ENCODE measurements at regions not wholly inside any gene's neighbourhood (a gene's known extent, or its start where the extent isn't known, plus 50 kb on each side); places are given as distances from the start of the nearest gene placed in this dataset.

DNA sequence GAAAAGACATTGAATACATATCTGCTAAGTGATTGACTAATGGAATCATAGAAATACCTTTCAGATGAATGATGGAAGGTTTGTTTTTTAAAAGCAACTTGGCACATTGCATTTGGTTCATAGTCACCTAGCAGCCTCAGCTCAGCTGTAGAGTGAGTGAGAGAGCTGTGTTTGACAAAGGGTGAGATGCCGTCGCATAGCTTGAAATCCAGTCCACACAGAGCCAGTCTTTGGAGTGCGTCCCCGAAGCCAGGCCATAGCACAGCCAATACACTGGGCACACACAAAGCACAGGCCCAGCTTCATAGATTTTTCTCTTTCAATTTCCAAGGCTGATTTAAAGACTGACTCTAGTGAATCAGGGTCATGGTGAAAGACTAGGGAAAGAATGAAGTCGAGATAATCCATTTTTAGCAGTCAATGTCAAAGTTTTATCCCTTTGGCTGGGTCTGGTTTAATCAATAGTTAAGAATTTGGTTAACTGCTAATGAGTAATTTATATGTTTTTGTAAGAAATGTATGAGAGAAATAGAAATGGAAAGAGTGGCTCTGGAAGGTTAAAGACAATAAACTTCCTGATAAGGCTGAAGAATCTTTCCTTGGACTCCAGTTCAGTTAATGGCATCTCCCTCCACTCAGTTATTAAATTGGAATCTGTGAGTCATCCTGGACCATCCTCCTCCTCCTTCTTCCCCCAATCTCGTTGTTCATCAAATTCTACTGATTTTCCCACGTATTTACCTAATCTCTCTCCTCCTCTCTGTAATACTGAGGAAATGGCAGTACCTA, 101.2 kb upstream of the IRF2BP2 start:
- DNase-seq, result peak; percentile 60

GRCh38 chr1:234710381-234710780, 100.4 kb upstream of the IRF2BP2 start:
- DNase-seq, result no peak

DNA sequence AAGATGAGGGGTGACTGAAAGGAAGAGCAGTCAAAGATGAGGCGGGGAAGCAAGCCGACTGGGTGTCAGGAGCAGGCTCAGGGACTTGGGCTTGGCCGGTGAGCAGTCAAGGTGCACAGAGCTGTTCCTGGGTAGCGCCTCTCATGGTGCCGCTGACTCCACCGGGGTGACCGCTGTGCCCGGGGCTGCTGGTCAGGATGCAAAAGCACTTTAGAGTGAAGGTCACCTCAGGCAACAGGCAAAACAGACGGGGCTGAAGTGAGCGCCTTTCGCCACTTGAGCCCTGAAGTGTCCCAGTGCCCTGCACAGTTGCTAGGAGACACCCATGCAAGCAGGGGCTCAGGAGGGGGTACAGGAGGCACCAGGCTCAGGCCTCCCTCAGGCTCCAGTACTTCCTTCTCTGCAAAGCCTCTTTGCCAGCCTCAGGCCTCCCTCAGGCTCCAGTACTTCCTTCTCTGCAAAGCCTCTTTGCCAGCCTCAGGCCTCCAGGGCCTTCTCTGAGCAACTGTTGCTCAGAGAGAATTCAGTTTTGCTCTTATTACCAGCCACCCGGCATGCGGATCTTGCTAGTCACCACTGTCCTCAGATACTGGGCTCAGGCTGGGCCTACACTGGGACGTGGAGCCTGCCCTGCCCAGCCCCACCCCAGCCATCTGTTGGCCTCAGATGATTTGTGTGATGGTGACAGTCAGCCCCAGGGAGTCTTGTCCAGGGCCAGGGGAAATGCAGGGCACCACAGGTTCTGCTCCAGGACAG, 99.7 kb upstream of the IRF2BP2 start:
- no peak for DNase-seq

DNA sequence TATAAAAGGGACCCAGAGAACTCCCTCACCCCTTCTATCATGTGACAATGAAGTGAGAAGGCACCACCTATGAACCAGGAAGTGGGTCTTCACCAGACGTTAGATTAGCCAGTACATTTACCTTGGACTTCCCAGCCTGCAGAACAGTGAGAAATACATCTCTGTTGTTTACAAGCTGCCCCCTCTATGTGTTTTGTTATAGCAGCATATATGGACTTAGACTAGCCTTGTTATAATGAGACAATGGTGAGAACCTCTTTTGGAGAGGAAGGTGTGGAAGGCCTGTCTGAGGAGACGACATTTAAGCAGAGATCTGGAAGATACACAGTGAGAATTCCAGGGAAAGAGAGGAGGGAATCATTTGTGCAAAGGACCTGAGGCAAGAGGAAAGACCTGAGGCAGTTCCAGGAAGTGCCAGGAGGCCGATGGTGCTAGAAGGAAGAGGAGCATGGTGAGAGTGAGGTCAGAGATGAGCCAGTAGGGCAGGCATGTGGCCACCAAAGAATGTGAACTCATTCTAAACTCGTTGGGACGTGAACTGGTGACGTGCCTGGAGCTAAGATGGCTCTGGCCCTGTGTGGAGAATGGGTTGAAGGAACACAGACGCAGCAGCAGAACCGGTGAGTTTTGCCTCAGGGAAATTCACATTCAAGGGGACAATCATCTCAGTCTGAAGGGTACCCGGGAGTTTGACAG, 98.9 kb upstream of the IRF2BP2 start:
- no peak for DNase-seq

- DNase-seq, result peak; percentile 75
These were observed 97.7 kb upstream of the IRF2BP2 start for GRCh38 chr1:234707641-234708040.

- no peak for DNase-seq
These were observed 97.0 kb upstream of the IRF2BP2 start for GRCh38 chr1:234706931-234707330.

DNA sequence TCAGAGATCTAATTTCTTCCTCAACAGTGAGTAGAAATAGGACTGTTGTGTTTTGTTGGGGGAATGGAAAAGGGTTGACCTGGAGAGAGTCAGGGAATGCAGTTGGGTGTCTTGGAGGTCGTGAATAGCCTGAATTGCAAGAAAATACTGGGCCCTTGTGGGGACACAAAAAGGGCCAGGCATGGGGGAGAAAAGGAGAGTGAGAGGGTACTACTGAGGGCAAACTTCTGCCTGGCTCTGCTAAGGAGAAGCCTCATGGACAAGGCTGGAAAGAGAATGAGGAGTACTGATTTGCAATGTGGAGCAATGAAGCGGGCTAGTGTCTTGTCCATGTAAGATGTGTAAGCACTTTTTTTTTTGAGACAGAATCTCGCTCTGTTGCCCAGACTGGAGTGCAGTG, 96.2 kb upstream of the IRF2BP2 start:
- DNase-seq, result no peak

DNA sequence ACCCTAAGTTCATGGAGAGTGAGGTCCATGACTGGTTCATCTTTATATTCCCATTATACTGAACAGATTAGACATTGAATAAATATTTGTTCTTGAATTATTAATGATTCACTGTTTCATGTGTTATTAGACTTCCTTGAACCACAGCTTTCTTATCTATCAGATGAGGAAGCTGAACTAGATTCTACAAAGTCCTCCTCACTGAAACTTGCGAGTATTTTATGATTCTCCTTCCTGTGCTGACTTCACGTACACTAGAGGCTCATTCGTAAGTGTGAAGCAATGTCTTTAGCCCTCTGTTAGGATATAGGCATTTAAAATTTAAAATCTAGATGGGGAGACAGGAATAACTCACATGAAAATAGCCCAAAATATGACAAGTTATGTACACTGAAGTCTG, 95.6 kb upstream of the IRF2BP2 start:
- no peak for DNase-seq

DNA sequence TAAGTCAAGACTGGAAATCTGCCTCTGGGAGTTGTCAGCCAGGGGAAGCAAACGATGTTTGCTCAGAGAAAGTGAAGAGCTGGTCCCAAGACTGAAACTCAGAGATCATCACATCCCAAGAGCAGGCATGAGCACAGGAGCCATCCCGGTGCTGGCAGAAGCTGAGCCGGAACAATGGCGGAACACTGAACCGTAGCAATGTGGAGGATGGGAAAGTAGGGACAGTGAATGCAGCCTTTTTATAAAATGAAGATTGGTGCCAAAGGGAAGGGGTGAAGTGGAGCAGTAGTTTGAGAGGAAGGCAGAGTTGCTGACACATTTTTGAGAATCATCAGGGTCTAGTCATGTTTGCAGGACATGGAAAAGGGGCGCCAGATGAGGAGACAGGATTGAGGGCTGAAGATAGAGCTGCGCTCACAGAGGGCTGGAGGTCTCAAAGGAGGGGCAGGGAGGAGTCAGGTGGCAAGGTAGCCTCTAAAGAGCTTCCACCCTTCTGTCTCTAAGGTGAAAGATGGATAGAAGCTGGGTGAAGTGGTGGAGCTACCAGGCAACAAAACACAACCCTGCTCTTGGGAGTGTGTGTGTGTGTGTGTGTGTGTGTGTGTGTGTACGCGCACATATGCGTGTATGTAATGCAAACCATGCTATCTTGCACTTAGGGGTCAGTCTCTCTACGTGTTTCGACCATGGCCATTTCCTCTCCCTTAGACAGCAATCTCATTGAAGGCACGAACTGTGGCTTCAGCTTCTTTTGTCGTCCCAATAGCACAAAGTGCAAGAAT, 94.3 kb upstream of the IRF2BP2 start:
- DNase-seq, result no peak

GRCh38 chr1:234702342-234703000, 92.5 kb upstream of the IRF2BP2 start:
- DNase-seq, result no peak

GRCh38 chr1:234701737-234702341, 91.9 kb upstream of the IRF2BP2 start:
- no peak for DNase-seq

GRCh38 chr1:234699795-234700665, 90.1 kb upstream of the IRF2BP2 start:
- DNase-seq, result peak; percentile 78

GRCh38 chr1:234698686-234699085, 88.7 kb upstream of the IRF2BP2 start:
- DNase-seq, result no peak

DNA sequence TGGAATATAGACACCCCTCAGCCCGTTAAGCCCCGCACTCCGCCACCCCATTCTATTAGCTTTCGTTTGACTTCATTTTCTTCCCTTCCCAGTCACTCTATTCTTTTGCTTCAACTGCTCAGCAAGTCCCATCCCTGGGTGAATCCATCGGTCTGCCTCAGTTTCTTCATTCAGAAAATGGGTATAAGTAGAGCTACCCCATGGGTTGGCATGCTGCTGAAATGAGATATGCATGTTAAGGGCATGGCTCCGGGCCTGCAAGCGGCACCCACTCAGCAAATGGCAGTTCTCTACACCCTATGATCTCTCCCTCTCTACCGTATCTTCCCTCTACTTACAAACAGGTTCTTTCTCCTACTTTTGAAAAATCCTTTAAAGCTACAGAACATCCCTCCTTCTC, 87.8 kb upstream of the IRF2BP2 start:
- no peak for DNase-seq

GRCh38 chr1:234697015-234697414, 87.0 kb upstream of the IRF2BP2 start:
- DNase-seq, result no peak

DNA sequence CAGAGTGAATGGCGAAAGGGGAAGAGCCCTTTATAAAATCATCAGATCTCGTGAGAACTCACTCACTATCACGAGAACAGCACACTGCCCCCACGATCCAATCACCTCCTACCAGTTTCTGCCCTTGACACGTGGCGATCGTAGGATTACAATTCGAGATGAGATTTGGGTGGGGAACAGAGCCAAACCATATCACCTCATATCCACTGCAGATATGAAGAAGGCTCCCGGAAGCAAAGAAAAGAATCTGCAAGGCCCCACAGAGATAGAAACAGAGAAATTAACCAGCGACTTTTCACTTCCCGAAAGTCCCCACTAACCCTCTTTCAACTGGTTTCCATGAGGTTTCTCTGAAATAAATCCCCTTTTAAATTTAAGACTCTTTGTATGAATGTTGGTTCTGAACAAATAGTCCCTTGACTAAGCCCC, 86.2 kb upstream of the IRF2BP2 start:
- DNase-seq, result no peak

DNA sequence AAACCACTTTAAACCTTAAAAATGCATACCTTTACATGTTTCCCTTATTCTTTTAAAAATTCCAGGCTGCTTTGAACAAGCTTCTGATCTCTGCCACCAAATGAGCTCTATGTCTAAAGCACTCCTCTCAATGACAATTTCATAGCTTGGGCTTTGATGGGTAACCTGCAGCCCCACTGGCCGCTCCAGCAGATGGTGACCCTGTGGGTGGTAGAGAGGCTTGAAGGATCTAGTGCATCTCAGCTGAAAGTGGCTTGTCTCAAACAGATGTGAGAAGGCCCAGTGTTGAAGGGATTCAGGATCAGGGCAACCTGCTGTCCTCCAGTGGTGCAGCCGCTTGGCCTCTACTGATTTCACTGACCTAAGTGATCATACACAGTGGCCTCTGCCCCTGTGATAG, 84.7 kb upstream of the IRF2BP2 start:
- no peak for DNase-seq

DNA sequence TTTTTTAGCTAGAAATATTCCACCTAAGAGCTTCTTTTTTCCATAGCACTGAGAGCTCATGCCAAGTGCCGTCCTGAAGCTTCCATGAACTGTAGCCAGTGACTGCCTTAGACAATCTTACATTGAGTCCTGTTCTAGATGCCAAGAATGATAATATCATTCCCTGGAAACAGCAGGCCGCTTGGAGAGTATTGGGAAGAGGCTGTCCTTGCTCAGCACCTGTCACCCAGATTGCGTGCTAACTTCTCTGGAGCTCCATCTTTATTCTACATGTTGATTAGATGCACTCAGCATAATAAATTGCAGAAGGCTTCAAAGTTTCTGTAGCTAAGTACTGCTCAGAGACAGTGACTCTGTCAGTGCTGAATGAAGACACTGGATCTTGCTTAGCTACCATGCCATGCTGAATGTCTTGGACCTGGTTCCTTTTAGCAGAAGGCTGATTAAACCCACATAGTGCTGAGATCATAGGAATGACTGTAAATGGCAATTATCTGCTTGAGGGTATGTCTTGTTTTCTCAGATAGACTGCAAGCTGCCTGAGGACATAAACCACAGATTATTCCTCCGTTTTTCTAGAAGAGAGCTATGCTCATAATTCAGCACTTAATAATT, 83.1 kb upstream of the IRF2BP2 start:
- no peak for DNase-seq

DNA sequence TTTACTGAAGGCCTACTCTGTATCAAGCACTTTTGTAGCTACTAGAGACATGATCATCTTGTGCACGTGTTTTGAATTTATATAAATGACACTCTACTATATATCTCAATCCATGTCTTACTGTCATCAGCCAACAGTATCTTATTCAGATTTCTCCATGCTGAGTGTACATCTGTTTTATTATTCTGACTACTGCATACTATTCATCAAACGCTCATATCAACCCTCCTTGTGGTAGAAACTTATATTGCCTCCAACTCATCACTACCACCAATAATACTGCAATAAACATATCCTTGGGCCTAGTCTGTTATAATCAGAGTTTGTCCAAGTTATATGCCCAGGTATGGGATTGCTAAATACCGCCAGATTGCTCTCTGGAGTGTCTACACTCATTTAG, 81.6 kb upstream of the IRF2BP2 start:
- peak; percentile 58 for DNase-seq

DNA sequence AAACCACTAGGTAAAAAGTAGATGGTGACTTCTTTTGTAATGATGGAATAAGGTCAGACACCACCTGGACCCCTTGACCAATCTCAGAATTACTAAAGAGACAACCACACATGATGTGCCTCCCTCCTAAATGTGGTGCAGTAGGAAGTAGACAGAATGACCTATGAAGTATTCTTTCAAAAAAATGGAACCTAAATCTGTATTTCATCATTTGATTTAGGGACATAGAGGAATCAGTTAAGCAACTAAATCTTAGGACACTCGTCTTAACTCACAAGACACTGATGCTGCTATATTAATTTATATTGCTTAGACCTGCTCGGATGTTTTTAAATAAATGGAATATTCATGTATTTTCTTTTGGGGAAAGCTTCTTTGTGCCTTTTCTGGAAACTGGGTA, 80.9 kb upstream of the IRF2BP2 start:
- DNase-seq, result no peak
